Fibroblast of pulmonary artery (primary cell): ENCODE measurements at regions not wholly inside any gene's neighbourhood (a gene's known extent, or its start where the extent isn't known, plus 50 kb on each side); places are given as distances from the start of the nearest gene placed in this dataset.

ENCODE experiments used
- DNase-seq: peaks from one replicate; pipeline ENCODE4 v3.0.0-alpha.2; 2010; ENCODE audit warnings: low read depth
- H3K4me3 ChIP-seq: replicated peaks from 2 replicates; pipeline ENCODE4 v1.5.1; 2011; ENCODE audit warnings: low read depth, mild to moderate bottlenecking, control low read depth, low read length, moderate library complexity
- TF ChIP-seq, protein P1 (sequence below): IDR thresholded peaks from 2 replicates; pipeline ENCODE4 v1.5.1; 2011; ENCODE audit warnings: mild to moderate bottlenecking, control low read depth, low read length, inconsistent platforms; ENCODE audit errors: missing control alignments

DNA sequence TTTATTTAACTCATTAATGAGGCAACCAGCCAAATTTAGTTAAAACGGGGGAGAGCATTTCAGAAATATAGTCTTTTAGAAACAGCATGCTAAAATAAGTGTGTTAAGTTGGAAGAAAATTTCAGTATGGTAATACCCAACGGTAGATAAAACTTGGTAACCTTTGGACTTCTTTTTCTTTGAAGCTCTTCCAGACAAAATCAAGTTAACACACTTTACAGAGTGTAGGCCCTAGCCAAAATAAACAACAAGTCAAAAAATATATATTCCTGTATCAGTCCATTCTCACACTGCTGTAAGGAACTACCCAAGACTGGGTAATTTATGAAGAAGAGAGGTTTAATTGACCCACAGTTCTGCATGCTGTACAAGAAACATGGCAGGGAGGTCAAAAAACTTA is 279.6 kb downstream of the HIVEP2 start:
- H3K4me3 ChIP-seq = no peak overlapping the region
- no peak for DNase-seq
- TF ChIP-seq, protein P1, sequence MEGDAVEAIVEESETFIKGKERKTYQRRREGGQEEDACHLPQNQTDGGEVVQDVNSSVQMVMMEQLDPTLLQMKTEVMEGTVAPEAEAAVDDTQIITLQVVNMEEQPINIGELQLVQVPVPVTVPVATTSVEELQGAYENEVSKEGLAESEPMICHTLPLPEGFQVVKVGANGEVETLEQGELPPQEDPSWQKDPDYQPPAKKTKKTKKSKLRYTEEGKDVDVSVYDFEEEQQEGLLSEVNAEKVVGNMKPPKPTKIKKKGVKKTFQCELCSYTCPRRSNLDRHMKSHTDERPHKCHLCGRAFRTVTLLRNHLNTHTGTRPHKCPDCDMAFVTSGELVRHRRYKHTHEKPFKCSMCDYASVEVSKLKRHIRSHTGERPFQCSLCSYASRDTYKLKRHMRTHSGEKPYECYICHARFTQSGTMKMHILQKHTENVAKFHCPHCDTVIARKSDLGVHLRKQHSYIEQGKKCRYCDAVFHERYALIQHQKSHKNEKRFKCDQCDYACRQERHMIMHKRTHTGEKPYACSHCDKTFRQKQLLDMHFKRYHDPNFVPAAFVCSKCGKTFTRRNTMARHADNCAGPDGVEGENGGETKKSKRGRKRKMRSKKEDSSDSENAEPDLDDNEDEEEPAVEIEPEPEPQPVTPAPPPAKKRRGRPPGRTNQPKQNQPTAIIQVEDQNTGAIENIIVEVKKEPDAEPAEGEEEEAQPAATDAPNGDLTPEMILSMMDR = no peak

DNA sequence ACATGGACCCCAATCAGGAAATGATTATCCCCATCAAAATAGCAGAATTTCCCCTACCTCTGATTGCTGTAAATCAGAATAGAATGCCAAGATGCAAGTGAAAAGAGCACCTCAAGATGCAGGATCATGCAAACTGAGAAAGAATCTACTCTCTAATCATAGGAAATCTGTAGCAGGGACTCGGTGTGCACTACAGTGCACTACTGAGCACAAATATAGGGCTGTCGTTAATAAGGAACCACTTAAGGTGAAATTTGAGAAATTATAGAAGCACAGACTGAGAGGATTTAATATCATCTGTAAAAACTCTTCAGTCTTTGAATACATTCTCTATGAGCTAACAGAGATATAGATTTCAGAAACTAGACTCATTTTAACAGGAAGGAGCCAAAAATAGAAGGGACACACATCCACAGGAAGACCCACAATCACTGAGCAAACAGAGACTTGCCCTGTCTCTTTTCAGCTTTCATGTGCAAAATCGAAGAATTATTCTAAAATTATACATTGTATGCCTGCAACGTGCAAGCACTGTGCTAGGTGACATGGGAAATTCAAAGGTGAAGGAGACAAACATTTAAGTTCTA is 278.3 kb downstream of the HIVEP2 start:
- DNase-seq = no peak
- TF ChIP-seq, protein P1 = no peak
- no peak overlapping the region for H3K4me3 ChIP-seq

DNA sequence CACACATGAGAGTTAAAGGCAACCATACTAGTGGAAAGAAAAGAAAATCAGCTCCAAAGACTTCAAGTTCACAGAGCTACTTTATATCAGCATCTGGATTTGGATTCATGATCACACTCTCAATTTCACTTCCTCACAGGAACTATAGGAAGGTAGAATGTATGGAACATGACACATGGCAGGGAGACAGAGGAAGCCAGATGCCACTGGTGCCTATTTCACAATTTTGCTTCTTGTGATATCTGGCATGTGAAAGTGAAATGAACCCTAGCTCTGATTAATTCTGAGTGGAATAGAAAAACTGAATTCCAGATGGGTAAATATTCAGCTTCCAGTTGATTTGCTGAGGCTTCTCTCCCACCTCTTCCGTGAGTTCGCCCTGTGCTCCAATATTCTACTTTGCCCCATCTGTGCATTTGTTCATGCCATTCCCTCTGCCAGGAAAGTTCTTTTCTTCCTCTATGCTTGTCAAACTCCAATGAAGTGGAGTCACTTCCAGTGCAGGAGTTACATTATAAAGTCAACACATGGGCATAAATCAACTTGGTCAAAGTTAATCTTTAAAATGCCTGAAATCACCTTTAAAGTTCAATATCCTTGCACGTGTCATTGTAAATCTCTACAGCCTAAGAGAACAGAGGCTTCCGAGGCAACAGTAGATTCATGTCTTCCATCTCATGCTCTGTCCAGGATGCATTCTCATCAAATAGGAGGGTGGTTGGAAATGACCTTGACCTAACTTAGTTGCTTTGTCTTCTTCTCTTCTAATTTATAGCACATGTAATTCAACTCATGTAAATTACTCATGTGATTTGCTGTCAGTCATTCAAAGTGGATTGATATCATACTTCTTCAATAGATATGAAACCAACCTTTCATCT is 275.3 kb downstream of the HIVEP2 start:
- no peak overlapping the region for H3K4me3 ChIP-seq
- no peak for DNase-seq
- TF ChIP-seq, protein P1 = no peak

DNA sequence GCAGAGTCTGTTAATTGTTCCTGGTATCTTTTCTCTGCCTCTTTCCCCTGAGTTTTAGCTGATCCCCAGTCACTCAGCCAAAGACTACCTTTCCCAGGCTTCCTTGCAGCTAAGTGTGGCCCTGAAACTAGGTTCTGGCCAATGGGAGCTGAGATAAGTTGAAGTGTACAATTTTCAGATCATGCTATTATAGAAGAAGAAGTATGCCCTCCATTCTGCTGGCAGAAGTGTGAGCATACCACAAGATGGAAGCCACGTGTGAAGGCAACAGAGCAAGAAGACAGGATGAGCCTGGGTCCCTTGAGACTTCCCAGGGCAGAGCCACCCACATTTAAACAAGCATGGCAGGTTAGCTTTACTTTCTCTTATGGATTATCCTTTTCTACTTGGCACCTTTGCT is 273.2 kb downstream of the HIVEP2 start:
- TF ChIP-seq, protein P1 = no peak
- DNase-seq = no peak
- H3K4me3 ChIP-seq = no peak overlapping the region

DNA sequence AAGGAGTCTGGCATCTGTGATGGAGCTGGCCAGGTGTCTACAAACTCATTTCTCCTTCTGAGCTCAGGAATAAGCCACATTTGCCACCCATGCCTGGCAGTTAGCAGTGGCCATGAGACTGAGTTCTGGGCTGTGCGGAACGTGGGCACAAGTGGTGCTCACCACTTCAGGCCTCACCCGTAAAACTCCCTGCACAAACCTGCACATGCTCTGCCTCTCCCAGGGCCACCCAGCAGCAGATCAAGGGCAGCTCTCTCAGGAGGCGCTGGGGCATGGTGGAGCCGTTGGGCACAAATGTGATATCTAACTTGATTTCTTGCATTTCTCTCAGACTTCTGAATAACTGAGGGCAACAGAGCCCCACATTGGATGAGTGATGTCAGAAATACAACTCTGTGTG is 269.5 kb downstream of the HIVEP2 start:
- H3K4me3 ChIP-seq = no peak overlapping the region
- no peak for DNase-seq
- TF ChIP-seq, protein P1 = no peak

DNA sequence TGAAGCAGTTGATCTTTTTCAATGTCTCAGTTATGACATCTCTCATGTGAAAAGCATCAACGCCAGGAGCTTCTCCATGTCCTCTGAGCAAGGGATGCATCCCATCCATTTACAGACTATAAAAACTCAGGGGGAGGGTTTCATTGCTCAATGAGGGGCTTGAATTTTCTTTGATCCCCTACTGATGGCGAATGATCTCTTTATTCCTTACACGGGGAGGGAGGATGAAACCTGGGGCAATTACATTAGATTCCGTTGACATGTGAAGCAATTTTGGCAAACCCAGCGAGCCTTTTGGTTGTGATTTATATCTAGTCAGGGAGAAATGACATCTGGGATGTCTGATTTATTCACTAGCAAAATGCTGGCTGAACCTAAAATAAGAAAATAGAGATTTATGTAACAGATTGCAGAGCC is 268.9 kb downstream of the HIVEP2 start:
- no peak overlapping the region for H3K4me3 ChIP-seq
- TF ChIP-seq, protein P1 = no peak
- DNase-seq = no peak
